GM19324 (cell line): ENCODE measurements at regions not wholly inside any gene's neighbourhood (a gene's known extent, or its start where the extent isn't known, plus 50 kb on each side); places are given as distances from the start of the nearest gene placed in this dataset.
"Not testable (repeated sequence)": the region's sequence is repeated elsewhere in the genome, so short reads cannot be mapped to it uniquely, and the experiment has no call there.

Source experiments
- ATAC-seq: cut with Tn5 transposase; IDR thresholded peaks from one replicate; pipeline ENCODE4 v1.9.1; 2021; ENCODE audit warnings: mild to moderate bottlenecking, moderate library complexity; ENCODE audit not compliant: unreplicated experiment, low FRiP score

DNA sequence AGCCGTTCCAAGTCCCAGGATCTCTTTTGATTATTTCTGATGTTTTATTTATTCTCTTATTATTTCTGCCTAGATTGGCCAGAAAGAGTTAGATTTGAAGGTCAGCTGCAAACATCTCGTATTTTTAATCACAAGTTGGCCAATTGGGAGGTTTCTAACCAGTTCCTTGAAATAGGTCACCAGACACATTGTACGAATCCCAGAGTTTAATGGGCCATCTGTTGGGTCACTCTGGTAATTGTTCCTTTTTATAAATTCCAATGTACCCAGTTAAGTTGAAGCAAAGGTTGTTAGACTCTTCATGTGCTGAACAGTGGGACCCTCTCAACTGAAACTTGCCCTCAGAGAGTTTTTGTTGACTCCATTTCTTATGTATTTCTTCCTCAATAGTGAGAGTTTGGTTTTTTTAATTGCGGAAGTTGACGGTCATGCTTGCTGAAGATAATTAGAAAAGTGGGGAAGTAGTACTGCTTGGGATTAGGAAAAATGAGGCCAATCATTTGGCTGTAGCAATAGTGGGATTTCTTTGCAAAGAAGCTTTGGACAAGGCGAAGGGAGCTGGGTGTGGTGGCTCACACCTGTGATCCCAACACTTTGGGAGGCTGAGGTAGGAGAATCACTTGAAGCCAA, 382.7 kb upstream of the RGS6 start:
- ATAC-seq, result no peak

DNA sequence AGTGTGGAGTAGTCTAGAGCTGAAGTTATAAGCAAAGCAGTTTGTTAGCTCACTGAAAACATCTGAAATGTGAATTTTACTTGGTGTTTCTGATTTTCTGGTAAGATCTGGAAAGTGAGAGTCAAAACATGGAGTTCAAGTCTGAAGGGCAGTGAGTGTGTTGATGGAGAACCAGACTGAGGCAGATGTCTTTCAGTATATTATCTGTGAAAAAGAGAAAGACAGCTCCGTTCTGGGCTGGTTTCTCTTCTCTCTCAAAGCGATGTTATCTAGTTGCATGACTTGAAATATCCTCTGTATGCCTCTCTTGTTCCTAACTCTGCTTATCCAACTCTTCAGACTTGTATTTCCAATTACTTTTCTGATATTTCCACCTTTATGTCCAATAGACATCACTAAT, 381.9 kb upstream of the RGS6 start:
- no peak for ATAC-seq

DNA sequence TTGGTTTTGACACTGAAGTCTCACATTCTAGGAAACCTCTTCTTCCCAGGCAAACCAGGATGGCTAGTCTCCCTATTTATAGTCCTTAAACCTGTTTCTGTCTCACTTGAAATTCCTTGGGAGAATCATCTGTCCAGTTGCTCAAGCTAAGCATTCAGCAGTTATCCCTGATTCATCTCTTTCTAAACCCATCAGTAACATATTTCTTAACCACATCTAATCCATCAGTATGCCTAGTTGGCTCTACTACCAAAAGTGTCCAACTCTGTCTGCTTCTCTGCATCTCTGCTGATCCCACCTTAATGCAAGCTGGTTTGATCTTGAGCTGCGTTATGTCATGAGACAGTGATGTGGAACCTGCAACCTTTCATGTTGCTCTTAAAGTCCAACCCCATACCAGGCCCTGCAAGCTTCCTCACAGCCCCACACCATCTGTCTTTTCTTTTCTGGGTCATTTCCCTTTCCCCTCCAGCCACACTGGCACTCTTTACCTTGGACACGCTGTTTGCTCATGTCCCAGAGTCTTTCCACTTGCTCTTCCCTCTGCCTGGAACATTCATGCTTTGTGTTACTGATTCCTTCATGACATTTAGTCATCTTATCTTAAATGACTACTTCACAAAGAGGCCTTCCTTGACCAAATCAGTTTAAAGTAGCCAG, 380.8 kb upstream of the RGS6 start:
- ATAC-seq, result no peak

DNA sequence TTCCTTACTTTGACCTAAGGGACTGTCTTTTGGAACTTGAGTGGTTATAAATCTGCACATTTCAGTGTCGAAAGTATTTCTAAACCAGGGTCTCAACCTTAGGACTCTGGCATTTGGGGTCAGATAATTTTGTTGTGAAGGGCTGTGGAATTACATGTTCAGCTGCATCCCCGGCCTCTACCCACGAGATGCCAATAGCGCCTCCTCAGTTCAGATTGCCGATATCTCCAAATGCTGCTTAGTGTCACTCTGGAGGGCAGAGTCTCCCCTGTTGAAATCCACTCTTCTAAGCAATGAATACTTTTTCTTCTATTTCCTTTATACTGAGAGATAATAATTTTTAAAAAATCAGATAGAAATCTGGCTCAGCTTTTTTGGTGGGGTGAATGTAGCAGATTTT, 379.4 kb upstream of the RGS6 start:
- no peak for ATAC-seq

DNA sequence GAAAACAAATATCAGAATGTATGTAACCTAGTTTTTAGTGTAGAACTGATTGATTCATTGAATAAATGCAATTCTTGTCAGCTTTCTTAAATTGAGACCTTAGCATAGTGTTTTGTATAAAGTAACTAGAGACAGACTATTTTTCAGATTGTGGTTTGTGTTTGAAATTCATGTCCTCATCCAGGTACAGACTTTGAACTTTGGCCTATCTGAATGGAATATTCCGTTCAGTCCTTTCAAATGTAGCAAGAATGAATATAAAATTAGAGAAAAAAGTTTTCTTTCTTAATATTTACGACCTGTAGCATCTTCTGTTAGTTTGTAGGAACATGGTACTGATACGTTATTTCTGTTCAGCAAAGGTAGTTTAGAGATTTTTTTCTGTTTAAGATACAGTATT, 378.4 kb upstream of the RGS6 start:
- ATAC-seq, result no peak

DNA sequence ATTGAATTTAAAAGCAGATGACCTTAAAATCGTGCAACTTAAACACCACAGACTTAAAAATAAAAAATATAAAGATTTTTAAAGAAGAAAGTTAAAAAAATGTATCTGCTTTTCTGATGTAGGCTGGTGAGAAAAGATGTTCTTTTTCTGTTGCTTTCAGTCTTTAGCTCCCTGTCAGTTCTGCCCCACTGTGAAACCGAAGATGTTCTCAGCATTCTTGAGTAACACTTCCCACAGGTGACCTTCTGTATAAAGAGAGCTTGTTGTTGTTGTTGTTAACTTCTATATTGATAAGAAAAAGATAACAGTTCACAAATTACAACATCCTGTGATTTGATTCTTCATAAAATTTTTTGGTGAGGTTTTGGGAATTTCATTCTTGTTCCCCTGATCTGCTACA, 377.9 kb upstream of the RGS6 start:
- no peak for ATAC-seq

DNA sequence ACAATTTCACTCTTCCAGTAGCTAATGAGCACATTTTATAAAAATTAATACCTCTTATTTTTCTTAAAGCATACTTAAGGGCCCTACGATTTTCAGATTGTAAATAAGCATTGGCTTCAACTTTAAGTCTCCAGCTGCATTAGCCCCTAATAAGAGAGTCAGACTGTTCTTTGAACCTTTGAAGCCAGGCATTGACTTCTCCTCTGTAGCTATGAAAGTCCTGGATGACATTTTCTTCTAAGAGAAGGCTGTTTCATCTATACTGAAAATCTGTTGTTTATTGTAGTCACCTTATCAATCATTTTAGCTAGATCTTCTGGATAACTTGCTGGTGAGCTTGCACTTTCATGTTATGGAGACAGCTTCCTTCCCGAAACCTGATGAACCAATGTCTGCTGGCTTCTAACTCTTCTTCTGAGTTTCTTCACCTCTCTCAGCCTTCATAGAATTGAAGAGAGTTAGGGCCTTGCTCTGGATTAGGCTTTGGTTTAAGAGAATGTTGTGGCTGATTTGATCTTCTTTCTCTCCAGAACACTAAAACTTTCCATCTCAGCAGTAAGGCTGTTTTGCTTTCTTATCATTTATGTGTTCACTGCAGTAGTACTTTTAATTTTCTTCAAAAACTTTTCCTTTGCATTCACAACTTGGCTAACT, 377.1 kb upstream of the RGS6 start:
- ATAC-seq, result peak; percentile 36

DNA sequence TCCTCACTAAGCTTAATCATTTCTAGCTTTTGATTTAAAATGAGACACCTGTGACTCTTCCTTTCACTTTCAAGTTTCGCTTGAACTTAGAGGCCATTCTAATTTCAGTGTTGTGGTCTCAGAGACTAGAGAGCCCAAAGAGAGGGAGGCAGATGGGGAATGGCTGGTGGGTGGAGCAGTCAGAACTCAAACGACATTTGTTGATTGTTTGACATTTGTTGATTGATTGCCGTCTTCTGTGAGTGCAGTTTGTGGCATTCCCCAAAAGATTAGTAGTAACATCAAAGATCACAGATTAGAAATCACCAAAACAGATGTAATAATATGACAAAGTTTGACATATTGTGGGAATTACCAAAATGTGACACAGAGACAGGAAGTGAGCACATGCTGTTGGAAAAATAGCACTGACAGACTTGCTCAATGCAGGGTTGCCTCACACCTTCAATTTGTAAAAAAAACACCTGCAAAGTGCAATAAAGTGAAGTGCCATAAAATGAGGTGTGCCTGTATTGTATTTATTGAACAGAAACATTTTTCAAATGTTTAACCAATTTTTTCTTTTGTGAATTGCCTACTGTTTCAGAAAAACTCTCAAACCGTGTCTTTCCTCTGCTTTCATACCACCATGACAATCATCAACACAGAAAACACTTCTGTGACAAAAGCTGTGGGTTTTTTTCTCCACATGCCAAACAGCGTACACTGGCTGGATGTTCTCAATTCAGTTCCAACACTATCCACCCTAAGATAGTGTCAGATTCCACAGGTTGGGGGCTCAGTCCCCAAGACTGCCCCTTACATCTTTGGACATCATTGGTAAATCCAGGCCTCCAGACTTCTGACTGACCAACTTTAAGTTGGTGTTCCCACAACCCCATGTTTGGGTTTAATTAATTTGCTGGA, 376.3 kb upstream of the RGS6 start:
- peak; percentile 84 for ATAC-seq

DNA sequence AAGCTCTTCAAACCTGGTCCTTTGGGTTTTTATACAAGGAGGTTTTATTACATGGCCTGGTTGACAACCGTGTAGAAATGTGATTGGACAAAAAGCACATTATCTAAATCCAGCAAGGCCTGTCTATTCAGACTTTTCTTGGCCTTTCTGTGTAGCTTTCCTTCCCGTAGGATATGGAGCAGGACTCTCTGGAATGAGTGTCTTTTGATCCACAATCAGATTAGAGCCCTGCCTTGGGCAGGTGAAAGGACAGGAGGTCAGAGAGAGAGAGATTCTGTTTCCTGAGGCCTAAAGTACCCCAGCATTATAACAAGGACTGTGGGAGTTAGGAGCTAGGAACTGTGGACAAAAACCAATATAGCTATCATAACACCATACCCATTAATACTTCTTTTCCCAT, 375.5 kb upstream of the RGS6 start:
- no peak for ATAC-seq

DNA sequence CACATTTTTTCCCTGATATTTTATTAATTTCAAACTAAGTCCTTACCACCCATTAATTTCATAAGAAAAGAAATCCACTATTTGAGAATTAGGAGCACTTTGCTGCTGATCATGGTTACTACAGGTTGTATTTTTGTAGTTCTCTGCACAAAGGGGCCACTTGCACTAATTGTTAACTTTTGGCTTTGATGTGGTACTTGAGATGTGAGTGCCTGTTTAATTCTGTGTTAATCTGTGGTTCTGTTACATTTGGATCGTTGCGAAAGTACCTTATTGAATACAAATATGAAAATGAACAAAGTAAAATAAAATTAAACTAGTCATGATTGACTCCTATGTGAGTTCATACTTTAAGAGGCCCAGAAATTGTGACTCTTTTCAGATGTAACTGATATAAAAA, 374.9 kb upstream of the RGS6 start:
- ATAC-seq, result no peak

DNA sequence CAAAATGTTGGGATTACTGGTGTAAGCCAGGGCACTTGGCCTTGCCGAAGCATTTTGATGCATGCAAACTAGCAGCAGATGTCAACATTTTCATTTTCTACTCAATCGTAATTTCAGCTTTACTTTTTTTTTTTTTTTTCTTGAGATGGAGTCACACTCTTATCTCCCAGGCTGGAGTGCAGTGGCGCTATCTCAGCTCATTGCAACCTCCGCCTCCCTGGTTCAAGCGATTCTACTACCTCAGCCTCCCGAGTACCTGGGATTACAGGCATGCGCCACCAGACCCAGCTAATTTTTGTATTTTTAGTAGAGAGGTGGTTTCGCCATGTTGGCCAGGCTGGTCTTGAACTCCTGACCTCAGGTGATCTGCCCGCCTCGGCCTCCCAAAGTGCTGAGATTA, 373.3 kb upstream of the RGS6 start:
- not testable (repeated sequence) for ATAC-seq

DNA sequence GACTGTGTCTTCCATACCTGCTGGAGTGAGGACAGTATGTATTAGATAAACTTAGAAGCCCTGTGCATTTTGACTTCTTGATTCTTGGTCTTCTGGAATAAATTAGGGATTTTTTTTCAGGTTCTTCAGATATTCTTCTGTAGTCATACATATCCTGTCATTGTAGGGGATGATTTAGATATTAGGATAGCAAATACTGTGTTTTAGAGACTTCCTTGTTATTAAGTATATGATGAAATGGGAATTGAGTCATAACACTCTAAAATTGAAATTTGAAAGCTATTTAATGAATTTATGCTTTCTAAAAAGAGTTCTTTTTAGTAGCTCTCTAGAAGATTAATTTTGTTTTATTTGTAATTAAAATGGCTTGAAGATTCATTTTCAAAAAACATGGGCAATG, 371.5 kb upstream of the RGS6 start:
- no peak for ATAC-seq

DNA sequence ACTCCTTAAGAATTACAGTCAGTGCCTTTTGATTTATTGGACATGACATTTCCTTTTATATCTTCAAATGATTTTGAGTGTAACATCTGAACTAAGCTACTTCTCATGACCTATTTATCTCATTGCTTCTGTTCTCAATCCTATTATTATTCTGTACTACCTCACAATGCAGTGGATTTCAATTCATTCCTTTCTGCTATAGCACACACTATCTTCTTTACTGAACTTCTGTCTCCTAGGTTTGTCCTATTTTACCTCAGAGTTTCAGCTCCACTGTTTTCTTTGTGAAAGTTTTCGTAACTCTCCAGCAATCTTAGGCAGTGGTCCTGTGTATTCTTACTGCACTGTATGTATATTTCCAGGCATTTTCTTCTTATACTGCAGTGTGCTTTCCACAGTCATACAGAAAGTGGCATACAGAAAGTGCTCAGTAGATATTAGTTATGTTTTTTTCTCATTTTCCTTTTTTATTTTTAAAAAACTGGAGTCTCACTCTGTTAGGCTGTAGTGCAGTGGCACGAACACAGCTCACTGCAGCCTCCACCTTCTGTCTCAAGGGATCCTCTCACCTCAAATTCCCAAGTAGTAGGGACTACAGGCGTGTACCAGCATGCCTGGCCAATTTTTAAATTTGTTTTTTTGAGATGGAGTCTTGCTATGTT, 368.6 kb upstream of the RGS6 start:
- ATAC-seq, result no peak

DNA sequence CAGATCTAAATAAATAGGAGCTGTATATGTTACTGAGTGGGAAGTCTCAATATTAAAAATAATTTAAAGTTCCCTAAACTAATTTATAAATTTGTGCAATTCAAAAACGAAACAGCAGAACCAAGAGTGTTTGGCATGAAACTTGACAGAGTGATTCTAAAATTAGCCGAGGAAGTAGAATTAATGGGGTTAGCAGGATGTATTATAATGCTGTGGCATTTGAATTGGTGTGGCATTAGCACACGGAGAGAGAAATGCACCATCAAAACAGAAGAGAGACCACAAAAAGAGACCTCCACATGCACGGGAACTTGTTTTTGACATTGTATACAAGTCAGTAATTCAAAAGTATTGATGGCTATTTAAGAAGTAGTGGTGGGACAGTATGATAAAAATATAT, 366.0 kb upstream of the RGS6 start:
- ATAC-seq, result peak; percentile 77

DNA sequence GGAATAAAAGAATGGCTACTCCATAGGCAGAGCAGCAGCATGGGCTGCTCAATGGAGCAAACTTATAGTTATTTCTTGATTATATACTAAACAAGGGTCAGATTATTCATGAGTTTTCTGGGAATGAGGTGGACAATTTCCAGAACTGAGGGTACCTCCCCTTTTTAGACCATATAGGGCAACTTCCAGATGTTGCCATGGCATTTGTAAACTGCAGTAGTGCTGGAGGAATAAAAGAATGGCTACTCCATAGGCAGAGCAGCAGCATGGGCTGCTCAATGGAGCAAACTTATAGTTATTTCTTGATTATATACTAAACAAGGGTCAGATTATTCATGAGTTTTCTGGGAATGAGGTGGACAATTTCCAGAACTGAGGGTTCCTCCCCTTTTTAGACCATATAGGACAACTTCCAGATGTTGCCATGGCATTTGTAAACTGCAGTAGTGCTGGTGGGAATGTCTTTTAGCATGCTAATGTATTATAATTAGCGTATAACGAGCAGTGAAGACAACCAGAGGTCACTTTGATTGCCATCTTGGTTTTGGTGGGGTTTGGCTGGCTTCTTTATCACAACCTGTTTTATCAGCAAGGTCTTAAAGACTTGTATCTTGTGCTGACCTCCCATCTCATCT, 364.6 kb upstream of the RGS6 start:
- ATAC-seq, result not testable (repeated sequence)

DNA sequence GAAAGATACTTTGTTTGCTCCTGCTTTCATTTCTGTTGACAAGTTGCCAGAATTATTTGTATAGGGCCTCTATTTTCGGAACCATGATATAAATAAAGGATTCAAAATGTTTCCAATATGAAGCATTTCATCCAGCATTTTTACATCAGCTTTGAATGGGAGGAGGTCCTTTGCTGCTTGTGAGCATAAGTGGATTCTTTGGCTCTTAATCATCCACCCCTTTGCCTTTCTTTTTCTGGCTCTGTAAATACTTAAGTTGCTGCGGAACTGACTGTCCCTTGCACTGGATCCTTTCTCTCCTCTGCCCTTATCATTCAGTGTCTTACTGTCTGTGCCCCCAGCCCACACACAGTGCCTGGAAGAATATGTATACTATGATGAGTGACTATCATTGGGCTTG, 357.3 kb upstream of the RGS6 start:
- no peak for ATAC-seq

DNA sequence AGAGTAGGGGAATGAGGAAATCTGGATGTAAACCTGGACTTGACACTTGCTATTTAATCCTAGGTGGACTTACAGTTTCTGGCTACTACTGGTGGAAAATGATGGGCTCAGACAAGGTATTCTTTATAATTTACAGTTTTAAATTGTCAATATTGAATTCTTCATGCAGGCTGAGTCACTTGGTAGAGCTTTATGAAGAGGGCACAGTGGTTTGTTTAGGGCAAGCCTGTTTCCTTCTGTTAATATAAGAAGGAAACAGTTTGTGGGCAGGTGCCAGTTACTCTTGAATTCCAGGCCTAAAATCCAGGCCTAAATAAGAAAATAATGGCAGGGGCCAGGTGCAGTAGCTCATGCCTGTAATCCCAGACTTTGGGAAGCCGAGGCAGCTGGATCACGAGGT, 355.8 kb upstream of the RGS6 start:
- no peak for ATAC-seq

DNA sequence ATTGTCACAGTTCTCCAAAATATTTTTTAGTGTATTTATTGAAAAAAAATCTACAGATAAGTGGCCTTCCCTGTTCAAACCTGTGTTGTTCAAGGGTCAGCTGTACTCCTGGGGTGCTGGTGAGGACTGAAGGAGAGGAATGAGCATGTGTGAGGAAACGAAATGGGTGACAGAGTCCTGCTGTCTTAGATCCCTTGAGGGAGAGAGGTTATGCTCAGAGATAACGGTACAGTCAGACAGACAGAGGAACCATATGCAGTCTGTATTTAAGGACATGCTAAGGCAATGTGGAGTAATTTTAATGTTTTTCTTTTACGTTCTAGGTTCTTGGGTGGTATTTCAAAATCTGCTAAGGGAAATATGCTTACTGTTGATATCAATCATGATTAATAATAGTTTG, 352.9 kb upstream of the RGS6 start:
- no peak for ATAC-seq

DNA sequence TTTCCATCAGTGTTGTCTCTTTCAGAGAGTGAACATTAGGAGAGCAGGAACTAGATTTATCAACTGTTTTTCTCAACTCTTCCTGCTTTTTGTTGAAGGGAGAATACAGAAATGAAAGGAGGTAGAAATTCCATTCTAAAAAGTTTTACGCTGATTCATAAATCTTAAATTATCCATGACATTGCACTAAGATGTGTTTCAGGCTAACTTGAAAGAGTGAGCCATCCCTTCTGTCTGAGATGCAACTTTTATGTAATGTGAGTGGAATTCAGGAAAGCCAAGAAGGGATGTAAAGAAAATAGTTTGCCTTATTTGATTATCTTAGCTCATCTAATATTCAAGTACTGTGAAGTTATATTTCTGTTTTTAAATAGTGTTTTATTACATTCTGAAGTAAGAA, 349.5 kb upstream of the RGS6 start:
- no peak for ATAC-seq

DNA sequence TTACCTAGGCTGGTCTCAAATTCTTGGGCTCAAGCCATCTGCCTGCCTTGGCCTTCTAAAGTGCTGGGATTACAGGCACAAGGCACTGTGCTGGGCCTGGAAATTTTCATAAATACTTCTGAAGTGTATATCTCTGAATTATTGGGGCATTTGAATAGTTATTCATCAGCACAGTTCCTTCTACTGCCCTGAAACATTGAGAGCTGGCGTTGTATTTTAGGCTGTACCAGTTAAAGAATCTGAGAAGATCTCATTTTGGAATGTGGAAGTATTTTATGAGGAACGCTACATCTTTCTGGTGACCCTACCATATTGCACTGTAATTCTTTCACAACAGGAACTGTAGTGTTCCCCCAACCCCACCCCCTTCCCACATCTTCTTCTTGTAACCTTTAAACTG, 349.0 kb upstream of the RGS6 start:
- ATAC-seq, result no peak
